GM19035 (cell line): ENCODE measurements at regions not wholly inside any gene's neighbourhood (a gene's known extent, or its start where the extent isn't known, plus 50 kb on each side); places are given as distances from the start of the nearest gene placed in this dataset.
A peak's percentile ranks its signal among the peaks of the same experiment; 100 is the strongest.

Experiments
- ATAC-seq: cut with Tn5 transposase; IDR thresholded peaks from one replicate; pipeline ENCODE4 v1.9.1; 2021; ENCODE audit not compliant: unreplicated experiment

- no peak for ATAC-seq
Observed at GRCh38 chr17:69820876-69821473, 254.1 kb upstream of the KCNJ16 start.

- ATAC-seq: no peak
Observed at GRCh38 chr17:69822314-69822875, 252.6 kb upstream of the KCNJ16 start.

- ATAC-seq: no peak
Observed at GRCh38 chr17:69828087-69828486, 246.9 kb upstream of the KCNJ16 start.

- no peak for ATAC-seq
Observed at GRCh38 chr17:69834494-69834893, 240.5 kb upstream of the KCNJ16 start.

- ATAC-seq: no peak
Observed at GRCh38 chr17:69851736-69852135, 223.3 kb upstream of the KCNJ16 start.

GRCh38 chr17:69853541-69854224 lies 221.3 kb upstream of the KCNJ16 start:
- ATAC-seq: no peak

GRCh38 chr17:69854225-69854780 lies 220.7 kb upstream of the KCNJ16 start:
- no peak for ATAC-seq

GRCh38 chr17:69856946-69857345 lies 218.1 kb upstream of the KCNJ16 start:
- ATAC-seq: no peak

- ATAC-seq: no peak
Observed at GRCh38 chr17:69857412-69857835, 217.6 kb upstream of the KCNJ16 start.

- ATAC-seq: no peak
Observed at GRCh38 chr17:69858460-69858859, 216.6 kb upstream of the KCNJ16 start.

GRCh38 chr17:69860142-69860680 lies 214.8 kb upstream of the KCNJ16 start:
- no peak for ATAC-seq

GRCh38 chr17:69864462-69864861 lies 210.6 kb upstream of the KCNJ16 start:
- ATAC-seq: no peak

- peak; percentile 90 for ATAC-seq
Observed at GRCh38 chr17:69869667-69870066, 205.4 kb upstream of the KCNJ16 start.

- peak; percentile 61 for ATAC-seq
Observed at GRCh38 chr17:69870091-69870530, 204.9 kb upstream of the KCNJ16 start.

- ATAC-seq: no peak
Observed at GRCh38 chr17:69870751-69871199, 204.2 kb upstream of the KCNJ16 start.

GRCh38 chr17:69871318-69871717 lies 203.7 kb upstream of the KCNJ16 start:
- ATAC-seq: no peak

GRCh38 chr17:69872675-69873262 lies 202.3 kb upstream of the KCNJ16 start:
- no peak for ATAC-seq

GRCh38 chr17:69874175-69874670 lies 200.8 kb upstream of the KCNJ16 start:
- ATAC-seq: no peak

- no peak for ATAC-seq
Observed at GRCh38 chr17:69876757-69877156, 198.3 kb upstream of the KCNJ16 start.

GRCh38 chr17:69878661-69879060 lies 196.4 kb upstream of the KCNJ16 start:
- ATAC-seq: no peak

- ATAC-seq: no peak
Observed at GRCh38 chr17:69879576-69879975, 195.4 kb upstream of the KCNJ16 start.
